Activated CD4-positive, alpha-beta T cell treated with anti-CD3 and anti-CD28 coated beads, Interleukin-2, Interleukin-6, amounts not matched to agents 100 ng/mL and 50 ng/mL, durations not matched to agents 16 hours and 8 hours (primary cell): ENCODE measurements at regions not wholly inside any gene's neighbourhood (a gene's known extent, or its start where the extent isn't known, plus 50 kb on each side); places are given as distances from the start of the nearest gene placed in this dataset.
"Not testable (repeated sequence)": the region's sequence is repeated elsewhere in the genome, so short reads cannot be mapped to it uniquely, and the experiment has no call there.

Experiments used
- DNase-seq: peaks from one replicate; pipeline ENCODE4 v3.0.0-alpha.2; 2020

DNA sequence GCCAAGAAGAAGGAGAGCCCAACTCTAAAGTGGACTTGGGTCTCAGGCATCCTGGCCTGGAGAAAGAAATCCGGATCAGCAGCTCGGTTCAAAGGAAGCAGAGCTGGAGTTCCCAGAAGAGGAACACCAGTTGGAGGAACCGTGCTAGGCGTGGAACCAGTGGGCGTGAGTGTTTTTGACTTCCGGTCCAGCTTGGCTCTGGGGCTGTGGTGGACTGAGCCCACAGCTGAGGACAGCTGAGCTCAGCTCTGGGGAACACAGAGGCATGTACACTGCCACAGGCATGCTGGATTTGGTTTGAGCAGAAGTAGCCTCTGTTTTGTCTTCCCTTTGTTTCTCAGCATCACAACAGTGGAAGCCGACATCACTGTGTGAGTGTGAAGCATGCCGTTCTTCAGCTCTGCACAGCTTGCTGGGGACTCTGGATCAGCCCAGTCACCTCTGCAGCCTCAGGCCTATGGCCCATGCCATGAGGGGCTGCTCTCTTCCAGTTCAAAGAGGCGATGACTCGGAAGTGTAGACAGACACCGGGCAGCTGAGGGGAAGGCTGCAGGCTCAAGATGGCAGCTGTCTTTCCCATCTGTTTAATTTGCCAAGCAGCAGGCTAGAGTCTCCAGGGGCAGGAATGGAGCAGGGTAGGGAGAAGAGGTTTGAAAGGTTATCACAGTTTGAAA is 185.8 kb upstream of the UBE3A start:
- DNase-seq: no peak

DNA sequence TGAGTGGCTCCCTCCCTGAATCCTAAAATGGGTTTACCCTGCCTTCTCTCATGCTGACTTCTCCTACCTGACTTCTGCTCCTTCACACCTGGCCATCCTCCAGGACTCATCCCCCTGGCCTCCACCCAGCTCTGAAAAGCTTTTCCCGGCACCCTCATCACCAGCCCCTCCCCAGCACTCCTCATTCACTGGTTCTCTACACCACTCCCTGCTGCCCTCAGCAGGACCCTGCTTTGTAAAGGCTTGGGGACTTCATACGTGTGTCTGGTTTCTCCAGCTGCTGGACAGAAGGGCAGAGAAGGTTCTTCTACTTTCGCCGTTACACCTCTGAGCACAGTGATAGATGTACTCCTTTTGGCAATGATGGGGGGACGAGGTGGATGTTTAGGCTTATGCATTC is 184.9 kb upstream of the UBE3A start:
- DNase-seq: no peak

DNA sequence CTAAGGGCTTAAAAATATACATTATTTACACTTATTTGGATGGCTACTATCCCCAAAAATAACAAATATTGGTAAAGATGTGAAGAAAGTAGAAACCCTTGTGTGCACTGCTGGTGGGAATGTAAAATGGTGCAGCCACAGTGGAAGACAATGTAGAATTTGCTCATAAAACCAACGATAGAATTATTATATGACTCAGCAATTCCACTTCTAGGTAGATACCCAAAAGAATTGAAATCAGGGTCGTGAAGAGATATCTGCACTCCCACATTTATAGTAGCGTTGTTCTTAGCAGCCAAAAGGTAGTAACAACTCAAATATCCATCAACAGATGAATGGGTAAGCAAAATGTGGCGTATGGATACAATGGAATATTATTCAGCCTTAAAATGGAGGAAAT is 181.6 kb upstream of the UBE3A start:
- DNase-seq: no peak

DNA sequence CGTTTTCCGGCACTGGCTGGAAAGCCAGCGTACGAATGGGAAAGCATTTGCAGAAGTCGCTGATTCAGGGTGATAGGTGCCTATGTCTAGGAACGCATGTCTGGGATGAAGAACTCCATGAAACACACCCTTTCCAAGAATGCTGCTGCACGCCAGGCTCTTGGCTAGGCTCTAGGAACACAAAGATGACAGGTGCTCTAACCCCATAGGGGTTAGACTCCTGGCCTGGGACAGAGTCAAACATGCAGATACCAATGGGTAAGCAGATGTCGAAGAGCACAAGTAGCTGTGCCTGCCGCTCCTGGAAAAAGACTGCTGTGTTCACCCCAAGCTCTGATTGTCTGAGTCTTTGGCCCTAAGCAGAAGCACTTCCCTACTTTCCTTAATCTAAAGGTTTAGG is 180.9 kb upstream of the UBE3A start:
- DNase-seq: no peak

DNA sequence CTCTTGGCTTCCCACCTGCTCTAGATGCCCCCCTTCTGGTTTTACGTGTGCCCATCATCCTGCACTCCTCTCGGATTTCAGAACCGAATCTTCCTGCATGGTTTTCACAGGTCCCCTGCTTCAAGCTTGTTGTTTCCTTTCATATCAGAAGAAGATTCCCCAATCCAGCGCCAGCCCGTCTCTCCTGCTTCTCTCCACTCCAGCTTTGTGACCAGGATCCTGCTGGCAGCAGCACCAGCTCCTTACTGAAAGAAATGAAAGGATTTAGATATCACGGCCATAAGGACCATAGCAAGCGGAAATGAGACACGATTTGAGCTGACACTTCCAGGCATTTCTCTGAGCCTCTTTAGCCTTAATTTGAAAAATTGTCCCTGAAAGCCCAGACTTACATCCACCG is 180.3 kb upstream of the UBE3A start:
- no peak for DNase-seq

DNA sequence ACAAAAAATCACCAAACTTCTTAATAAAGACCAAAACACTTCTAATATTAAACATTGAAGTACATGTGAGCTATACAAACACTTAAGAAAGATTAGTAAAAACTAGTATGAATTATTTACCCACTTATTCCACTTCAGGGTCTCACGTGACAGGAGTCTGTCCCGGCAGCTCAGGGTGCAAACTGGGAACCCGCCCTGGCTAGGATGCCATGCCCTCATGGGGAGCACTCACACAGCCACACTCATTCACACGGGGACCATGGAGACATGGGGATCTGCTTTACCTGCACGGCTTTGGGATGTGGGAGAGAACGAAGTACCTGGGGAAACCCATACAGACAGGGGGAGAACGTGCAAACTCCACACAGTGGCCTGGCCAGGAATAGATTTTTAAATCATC is 179.3 kb upstream of the UBE3A start:
- no peak for DNase-seq

DNA sequence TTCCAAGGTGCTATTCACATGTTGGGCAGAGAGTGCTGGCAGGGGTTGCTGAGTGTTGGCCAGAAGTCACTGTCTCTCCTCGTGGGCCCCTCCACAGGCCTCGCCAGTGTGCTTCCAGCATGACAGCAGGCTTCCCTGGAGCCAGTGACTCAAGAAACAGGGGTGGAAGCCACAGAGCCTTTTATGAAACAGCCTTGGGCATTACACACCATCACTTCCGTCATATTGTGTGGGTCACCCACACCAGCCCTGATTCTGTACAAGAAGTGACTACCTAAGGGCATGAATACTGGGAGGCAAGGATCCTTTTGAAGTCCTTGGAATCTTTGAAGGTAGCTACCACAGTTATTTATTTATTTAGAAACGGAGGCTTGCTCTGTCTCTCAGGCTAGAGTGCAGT is 177.6 kb upstream of the UBE3A start:
- no peak for DNase-seq

DNA sequence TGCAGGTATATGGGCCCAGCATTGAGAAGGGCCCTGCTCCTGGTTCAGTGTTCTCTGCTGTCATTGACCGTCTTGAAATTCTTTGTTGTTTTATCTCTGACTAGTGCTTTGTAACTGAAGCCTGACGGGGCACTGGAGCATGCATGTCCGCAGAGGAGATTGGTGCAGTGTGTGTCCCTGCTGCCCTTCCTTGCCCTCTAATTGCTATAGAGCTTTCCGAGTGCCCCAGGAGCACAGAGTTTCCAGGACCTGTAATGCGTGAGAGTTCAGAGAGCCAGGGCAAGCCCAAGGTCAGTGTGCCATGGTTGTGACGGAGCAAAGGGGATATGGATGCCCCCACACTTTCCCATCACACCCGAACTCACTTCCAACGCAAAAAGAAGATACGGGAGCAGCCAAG is 174.3 kb upstream of the UBE3A start:
- DNase-seq: no peak

DNA sequence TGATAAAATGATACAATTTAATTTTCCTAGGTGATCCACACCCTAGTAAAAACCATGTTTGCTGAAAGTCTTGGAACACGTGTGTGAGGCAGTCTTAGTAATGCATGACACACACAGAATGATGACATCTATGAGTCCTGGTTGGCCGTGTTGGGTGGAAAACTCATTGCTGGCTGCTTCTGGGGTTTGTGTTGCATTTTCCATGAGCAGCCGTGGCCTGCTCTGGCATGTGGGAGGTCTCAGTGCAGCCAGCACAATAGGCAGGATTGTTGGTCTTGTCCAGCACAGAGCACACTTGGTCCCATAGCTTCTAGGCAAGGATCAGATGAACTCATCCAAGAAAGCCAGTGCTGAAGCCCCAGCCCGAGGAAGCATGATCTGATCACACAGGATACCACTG is 172.8 kb upstream of the UBE3A start:
- DNase-seq: no peak

DNA sequence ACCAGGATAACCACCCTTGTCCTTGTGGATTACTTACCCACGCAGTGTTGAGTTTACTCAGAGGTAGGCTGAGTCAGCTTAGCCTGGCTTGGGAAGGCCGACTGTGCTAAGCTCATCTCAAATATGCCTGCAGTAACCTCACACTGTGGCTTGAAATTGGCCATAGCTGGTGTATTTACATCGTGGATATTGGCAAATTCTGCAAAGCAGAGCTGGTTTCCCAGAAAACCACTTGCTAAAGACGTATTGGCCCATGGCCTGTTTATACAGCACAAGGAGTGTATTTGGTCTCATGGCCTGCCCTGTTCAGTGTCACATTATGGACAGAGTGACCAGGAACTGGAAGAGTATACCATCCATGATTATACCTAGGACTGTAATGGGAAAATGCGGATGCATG is 170.5 kb upstream of the UBE3A start:
- no peak for DNase-seq

DNA sequence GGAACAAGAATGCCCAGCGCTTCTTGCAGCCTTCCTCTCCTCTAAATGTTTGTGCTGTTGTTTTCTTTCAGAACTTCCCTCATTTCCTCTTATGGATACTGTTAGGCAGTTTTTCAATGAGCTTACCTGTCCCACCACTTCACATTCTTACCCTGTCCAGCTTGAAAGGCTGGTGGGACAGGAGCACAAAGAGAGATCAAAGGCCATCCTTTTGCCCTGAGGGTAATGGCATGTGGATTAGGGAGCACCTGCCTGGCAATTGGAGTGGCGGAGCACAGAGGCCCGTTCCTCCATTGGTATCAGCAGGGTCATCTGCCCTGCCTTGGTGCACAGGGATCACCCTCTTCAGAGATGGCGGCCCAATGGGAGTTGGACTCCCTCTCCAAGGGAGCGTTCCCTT is 170.1 kb upstream of the UBE3A start:
- no peak for DNase-seq

DNA sequence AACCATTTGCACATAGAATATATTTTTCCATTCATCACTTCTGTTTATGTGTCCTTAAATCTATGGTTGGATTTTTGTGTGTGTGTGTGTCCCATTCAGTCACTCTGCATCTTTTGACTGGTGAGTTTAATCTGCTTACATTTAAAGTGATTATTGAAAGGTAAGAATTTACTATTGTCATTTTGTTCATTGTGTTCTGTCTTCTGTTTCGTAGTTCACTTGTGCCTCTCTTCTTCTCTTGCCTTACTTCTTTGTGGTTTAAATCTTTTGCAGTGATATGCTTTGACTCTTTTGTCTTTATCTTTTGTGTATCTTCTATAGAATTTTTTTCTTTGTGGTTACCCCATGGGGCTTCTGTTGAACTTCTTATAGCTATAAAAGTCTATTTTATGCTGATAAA is 166.3 kb upstream of the UBE3A start:
- no peak for DNase-seq

DNA sequence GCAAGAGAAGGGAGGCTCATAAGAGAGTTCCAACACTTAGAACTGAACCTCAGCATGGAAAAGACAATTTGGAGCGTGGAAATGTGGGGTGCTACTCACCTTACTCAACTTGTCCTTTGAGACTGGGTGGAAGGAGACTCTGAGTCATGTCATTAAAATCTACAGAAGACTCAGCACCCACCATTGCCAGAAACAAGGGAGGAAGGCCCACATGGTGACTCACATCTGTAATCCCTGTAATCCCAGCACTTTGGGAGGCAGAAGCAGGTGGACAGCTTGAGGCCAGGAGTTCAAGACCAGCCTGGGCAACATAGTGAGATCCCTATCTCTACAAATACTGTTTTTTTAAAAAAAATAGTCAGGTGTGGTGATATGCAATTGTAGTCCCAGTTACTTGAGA is 161.9 kb upstream of the UBE3A start:
- DNase-seq: no peak

DNA sequence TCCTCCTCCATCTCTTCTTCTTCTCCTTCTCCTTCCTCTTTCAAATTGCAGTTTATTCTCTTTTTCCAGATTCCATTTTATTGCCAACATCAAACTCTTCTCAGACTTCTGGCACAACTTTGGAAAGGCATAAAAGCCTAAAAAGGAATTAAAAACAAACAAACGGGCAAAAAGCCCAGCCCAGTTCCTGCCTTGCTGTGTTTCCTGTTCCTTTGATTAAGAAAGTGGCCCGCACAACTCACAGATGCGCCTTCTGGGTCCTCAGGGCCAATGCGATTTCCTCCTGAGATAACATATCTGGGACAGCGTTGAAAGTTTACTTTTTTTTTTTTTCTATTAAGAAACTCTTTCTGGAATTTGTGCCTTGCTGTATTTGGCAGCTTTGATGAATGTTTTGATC is 158.7 kb upstream of the UBE3A start:
- DNase-seq: no peak

DNA sequence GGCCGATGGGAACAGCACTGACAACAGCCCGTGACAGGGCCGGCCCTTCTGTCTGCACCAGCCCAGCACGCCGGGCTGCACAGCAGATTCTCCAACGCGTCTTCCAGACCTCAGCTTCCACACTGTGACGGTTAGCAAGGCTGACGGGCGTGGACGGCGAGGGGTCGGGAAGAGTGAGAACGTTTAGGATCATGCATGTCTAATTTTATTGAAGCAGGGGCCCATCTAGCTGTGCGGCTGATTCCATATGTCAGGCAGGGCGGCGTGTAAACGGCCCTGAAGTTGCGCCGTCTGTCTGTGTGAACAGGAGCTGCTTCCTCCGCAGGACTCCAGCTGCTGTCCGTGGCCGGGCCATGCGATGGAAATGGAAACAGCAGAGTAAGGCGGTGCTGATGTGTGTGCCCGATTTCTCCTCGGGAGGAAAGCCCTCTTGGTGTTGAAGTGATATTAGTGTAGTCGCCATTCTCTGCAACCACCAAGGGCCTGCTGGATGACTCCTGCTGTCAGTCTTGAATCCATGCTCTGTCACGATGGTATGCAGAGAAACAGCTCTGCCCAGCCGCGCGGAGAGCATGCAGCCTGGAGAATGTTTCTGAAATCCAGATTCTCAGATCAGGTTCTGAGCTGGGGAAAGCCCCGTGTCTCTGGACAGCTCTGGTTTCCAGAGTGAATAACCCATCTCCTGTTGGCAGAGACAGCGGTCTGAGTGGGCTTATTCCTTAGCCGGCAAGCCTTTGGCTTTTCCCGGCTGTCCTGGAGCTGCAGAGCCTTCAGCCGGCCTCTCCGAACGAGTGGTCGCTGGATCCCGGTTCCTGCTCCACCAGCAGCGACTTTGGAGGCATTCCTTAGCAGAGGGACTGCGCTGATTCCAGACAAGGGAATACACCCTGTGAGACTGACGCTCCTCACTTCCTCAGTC is 158.1 kb upstream of the UBE3A start:
- DNase-seq: no peak

DNA sequence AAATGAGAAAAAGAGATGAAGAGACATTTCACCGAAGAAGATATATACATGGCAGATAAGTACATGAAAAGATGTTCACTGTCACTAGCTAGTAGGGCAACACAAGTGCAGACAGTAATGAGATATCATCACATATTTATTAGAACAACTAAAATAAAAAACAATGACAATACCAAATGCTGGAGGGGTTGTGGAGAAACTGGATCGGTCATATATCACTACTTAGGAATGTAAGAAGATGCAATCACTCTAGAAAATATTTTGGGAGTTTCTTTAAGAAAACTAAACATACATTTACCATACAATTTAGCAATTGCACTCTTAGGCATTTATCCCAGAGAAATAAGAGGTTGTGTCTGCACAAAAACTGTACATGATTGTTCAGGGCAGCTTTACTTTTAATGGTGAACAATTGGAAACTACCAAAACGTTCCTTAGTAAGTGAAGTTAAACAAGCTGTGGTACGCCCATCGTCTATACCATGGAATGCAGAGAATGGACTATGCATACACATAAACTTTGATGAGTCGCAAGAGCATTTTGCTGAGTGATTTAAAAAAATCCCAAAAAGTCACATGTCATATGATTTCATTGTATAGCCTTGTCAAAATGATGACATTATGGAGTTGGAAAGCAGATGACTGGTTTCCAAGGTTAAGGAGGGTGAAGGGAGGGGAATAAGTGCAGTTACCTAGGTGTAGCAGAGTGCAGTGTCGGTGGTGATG is 149.0 kb upstream of the UBE3A start:
- DNase-seq: no peak

DNA sequence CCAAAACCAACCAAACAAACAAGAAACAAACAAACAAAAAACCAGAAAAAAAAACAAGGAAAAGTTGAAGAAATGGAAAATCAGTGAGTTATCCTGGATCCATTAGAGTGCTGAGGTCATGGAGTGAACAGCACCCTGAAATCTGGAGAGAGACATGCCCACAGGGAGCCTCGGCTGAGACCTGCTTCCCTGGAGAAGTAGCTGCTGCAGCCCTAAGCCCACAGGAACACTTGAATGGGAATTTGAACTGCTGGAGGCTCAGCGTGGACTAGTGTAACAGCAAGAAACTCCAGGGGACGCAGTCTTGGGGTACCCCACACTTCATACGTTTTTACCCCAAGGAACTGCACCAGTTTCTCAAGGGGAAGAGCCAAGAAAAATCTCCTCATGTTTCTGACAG is 144.1 kb upstream of the UBE3A start:
- DNase-seq: no peak

DNA sequence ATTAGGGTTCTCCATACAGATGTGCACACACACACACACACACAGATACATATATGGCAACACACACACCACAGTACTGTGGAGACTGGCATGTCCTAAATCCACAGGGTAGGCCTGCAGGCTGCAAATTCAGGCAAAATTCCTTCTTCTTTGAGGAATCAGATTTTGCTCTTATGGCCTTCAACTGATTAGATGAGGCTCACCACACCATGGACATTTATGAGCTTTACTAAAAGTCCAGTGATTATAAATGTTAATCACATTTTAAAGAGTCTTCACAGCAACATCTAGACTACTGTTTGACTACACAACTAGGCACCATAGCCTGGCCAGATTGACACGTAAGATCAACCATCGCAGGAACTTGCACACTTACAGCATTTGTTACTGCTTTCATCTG is 140.3 kb upstream of the UBE3A start:
- DNase-seq: no peak

DNA sequence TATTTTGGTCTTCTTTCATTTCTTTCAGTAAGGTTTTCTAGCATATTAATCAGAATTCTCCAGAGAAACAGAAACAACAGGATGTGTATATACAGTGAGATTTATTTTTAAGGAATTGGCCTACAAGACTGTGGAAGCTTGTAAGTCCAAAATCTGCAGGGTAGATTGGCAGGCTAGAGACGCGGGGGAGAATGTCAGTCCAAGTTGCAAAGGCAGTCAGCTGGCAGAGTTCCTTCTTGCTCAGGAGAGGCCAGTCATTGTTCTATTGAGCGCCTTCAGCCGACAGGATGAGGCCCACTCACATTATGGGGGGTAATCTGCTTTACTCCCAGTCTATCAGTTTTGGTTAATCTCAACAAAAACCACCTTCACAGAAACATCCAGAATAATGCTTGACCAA is 133.4 kb upstream of the UBE3A start:
- no peak for DNase-seq

DNA sequence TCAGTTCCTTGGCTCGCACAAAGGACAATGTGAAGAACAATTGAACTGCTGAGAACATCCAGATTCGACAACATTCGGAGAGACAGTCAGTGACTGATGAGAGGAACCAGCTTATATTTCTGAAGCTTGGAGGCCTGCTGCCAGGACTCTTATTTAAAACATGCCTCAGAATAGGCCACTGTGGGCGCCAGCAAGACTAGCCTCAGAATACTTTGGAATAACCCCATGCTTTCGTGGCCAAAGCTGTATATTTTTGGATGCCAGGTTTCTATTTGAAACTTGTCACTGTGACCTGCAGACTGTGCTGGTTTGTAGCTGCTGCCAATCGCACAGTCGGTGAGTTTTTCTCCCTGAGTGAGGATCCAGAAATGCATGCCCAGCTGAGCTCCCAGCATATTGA is 129.9 kb upstream of the UBE3A start:
- no peak for DNase-seq

DNA sequence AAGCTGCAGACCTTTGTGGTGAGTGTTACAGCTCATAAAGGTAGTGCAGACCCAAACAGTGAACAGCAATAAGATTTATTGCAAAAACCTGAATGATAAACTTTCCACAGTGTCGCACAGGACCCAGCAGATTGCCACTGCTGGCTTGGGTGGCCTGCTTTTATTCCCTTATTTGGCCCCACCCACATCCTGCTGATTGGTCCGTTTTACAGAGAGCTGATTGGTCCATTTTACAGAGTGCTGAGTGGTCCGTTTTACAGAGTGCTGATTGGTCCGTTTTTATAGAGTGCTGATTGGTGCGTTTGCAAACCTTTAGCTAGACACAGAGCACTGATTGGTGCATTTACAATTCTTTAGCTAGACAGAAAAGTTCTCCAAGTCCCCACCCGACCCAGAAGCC is 127.7 kb upstream of the UBE3A start:
- DNase-seq: not testable (repeated sequence)

DNA sequence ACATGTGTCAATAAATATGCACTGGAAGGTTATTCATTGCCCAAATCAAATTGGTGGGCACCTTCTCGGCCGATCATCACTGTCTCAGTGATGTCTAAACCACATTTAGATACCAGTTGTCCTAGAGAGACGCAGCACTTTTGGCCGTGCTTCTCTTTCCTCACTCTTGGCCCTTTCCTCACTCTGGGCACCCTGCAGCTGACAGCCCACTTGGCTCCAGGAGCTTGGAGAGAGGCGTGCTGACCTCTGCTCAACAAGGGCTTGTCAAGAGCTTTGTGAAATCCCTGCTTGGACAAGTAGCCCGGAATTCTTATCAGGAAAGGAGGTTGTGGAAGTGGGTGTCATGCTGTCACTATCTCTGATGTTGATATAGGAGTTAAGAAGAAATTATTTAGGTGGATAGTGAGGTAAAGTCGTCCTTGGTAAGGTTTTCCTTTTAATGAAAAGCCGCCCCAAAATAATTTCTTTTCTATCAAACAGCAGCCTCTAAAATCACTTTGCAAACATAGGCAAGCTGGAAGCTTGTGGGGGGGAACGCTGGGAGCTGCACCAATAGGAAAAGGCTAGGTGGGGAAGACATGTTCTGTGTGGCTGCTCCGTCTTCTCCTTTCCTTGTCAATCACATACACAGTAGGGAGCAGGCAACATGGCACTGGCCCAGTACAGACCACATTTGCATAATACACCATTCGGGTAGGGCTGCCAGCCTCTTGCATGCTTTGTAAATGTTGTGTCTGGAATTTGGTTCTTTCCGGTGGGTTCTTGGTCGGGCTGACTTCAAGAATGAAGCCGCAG is 126.8 kb upstream of the UBE3A start:
- no peak for DNase-seq

DNA sequence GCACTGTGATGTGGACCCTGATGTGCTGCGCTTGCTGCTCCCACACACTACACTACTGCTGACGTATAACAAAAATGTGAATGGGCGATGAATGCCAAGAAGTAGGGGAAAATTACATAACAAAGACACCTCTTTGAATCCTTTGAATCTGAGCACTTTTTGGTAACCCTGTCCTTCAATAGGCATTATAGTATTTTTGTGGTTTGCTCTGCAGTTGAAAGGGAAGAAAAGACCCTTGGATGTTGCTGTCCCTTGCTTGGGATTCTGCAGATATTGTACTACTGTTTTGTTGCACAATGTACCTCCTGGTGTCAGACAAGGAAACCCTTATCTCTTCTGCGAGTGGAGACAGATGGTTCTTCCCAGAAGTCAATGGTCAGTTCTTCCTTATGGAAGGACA is 124.8 kb upstream of the UBE3A start:
- no peak for DNase-seq
